ENCODE measurements at regions not wholly inside any gene's neighbourhood (a gene's known extent, or its start where the extent isn't known, plus 50 kb on each side); places are given as distances from the start of the nearest gene placed in this dataset.

- H3K36me3 ChIP-seq (ENCODE audit: insufficient read depth) = no peaks in the 10 kb centered on the region
These were observed 50.8 kb upstream of the KCNJ6 start for GRCh38 chr21:37967036-37967435.

GRCh38 chr21:37968744-37969143 lies 52.5 kb upstream of the KCNJ6 start:
- no peak overlapping the region for H3K4me2 ChIP-seq
- no peaks in the 10 kb centered on the region for H3K36me3 ChIP-seq (ENCODE audit: insufficient read depth)
- no peak overlapping the region for H3K27ac ChIP-seq
- no peak overlapping the region for H3K9ac ChIP-seq
- H3K4me3 ChIP-seq (IDR thresholded peaks at IDR 0.05; ENCODE audit: insufficient read depth, low read depth, low read length) = no peak overlapping the region
- no peak overlapping the region for H2AFZ ChIP-seq (ENCODE audit: low read depth)
- H3K79me2 ChIP-seq (ENCODE audit: insufficient read depth, low read depth) = no peaks in the 10 kb centered on the region
- TF ChIP-seq, protein P1, sequence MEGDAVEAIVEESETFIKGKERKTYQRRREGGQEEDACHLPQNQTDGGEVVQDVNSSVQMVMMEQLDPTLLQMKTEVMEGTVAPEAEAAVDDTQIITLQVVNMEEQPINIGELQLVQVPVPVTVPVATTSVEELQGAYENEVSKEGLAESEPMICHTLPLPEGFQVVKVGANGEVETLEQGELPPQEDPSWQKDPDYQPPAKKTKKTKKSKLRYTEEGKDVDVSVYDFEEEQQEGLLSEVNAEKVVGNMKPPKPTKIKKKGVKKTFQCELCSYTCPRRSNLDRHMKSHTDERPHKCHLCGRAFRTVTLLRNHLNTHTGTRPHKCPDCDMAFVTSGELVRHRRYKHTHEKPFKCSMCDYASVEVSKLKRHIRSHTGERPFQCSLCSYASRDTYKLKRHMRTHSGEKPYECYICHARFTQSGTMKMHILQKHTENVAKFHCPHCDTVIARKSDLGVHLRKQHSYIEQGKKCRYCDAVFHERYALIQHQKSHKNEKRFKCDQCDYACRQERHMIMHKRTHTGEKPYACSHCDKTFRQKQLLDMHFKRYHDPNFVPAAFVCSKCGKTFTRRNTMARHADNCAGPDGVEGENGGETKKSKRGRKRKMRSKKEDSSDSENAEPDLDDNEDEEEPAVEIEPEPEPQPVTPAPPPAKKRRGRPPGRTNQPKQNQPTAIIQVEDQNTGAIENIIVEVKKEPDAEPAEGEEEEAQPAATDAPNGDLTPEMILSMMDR (conservative IDR thresholded peaks at IDR 0.05; ENCODE audit: low read depth, low read length) = no peak
- no peaks in the 10 kb centered on the region for H3K27me3 ChIP-seq (ENCODE audit: insufficient read depth, low read depth)
- H3K4me1 ChIP-seq (ENCODE audit: low read depth, poor library complexity, severe bottlenecking) = no peaks in the 10 kb centered on the region
- no peaks in the 10 kb centered on the region for H4K20me1 ChIP-seq (ENCODE audit: insufficient read depth)

More at GRCh38 chr21:37967036-37967435, 50.8 kb upstream of the KCNJ6 start:
- H3K4me1 ChIP-seq (ENCODE audit: low read depth, poor library complexity, severe bottlenecking) = no peaks in the 10 kb centered on the region
- H3K9ac ChIP-seq = no peak overlapping the region
- H3K79me2 ChIP-seq (ENCODE audit: insufficient read depth, low read depth) = no peaks in the 10 kb centered on the region
- no peak overlapping the region for H3K4me2 ChIP-seq
- H3K27me3 ChIP-seq (ENCODE audit: insufficient read depth, low read depth) = no peaks in the 10 kb centered on the region
- H4K20me1 ChIP-seq (ENCODE audit: insufficient read depth) = no peaks in the 10 kb centered on the region
- H3K4me3 ChIP-seq (IDR thresholded peaks at IDR 0.05; ENCODE audit: insufficient read depth, low read depth, low read length) = no peak overlapping the region
- H2AFZ ChIP-seq (ENCODE audit: low read depth) = no peak overlapping the region
- H3K27ac ChIP-seq = no peak overlapping the region
- TF ChIP-seq, protein P1 (conservative IDR thresholded peaks at IDR 0.05; ENCODE audit: low read depth, low read length) = no peak

- TF ChIP-seq, protein P1 (conservative IDR thresholded peaks at IDR 0.05; ENCODE audit: low read depth, low read length) = no peak
- no peaks in the 10 kb centered on the region for H3K27me3 ChIP-seq (ENCODE audit: insufficient read depth, low read depth)
- no peak overlapping the region for H3K4me2 ChIP-seq
- H4K20me1 ChIP-seq (ENCODE audit: insufficient read depth) = no peaks in the 10 kb centered on the region
- no peak overlapping the region for H3K4me3 ChIP-seq (IDR thresholded peaks at IDR 0.05; ENCODE audit: insufficient read depth, low read depth, low read length)
- H3K4me1 ChIP-seq (ENCODE audit: low read depth, poor library complexity, severe bottlenecking) = no peaks in the 10 kb centered on the region
- H3K9ac ChIP-seq = no peak overlapping the region
- H3K79me2 ChIP-seq (ENCODE audit: insufficient read depth, low read depth) = no peaks in the 10 kb centered on the region
- H3K27ac ChIP-seq = no peak overlapping the region
- H2AFZ ChIP-seq (ENCODE audit: low read depth) = no peak overlapping the region
- H3K36me3 ChIP-seq (ENCODE audit: insufficient read depth) = no peaks in the 10 kb centered on the region
These were observed 54.3 kb upstream of the KCNJ6 start for GRCh38 chr21:37970548-37970947.

GRCh38 chr21:37971390-37971950 lies 55.2 kb upstream of the KCNJ6 start:
- Histone ChIP-seq H2AFZ (ENCODE audit: low read depth) (no peak overlapping the region), H3K36me3 (ENCODE audit: insufficient read depth) (no peaks in the 10 kb centered on the region), H4K20me1 (ENCODE audit: insufficient read depth) (no peaks in the 10 kb centered on the region), H3K4me1 (ENCODE audit: low read depth, poor library complexity, severe bottlenecking) (no peaks in the 10 kb centered on the region), H3K4me2 (no peak overlapping the region), H3K79me2 (ENCODE audit: insufficient read depth, low read depth) (no peaks in the 10 kb centered on the region), H3K27me3 (ENCODE audit: insufficient read depth, low read depth) (no peaks in the 10 kb centered on the region), H3K9ac (no peak overlapping the region), H3K27ac (no peak overlapping the region), H3K4me3 (IDR thresholded peaks at IDR 0.05; ENCODE audit: insufficient read depth, low read depth, low read length) (no peak overlapping the region)
- TF ChIP-seq, protein P1 (conservative IDR thresholded peaks at IDR 0.05; ENCODE audit: low read depth, low read length) = no peak

All from KMS-11 (cell line).